Activated CD8-positive, alpha-beta memory T cell treated with anti-CD3 and anti-CD28 coated beads, Interleukin-2, amount 50 U/mL, for 48 hours (primary cell): ENCODE measurements at regions not wholly inside any gene's neighbourhood (a gene's known extent, or its start where the extent isn't known, plus 50 kb on each side); places are given as distances from the start of the nearest gene placed in this dataset.
"Not testable (repeated sequence)": the region's sequence is repeated elsewhere in the genome, so short reads cannot be mapped to it uniquely, and the experiment has no call there.

Source experiments
- DNase-seq: peaks from one replicate; pipeline ENCODE4 v3.0.0-alpha.2; 2020

DNA sequence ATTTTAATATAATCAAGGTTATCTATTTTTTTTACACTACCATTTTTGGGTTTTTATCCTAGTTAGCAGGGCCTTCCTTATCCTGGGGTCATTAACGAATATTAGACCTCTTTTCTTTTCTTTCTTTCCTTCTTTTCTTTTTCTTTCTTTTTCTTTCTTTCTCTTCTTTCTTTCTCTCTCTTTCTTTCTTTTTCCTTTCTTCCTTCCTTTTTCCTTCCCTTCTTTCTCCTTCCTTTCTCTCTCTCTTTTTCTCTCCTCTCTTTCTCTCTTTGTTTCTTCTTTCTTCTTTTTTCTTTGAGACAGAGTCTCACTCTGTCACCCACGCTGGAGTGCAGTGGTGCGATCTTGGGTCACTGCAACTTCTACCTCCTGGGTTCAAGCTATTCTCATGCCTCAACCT, 120.4 kb upstream of the PDE7B start:
- no peak for DNase-seq

DNA sequence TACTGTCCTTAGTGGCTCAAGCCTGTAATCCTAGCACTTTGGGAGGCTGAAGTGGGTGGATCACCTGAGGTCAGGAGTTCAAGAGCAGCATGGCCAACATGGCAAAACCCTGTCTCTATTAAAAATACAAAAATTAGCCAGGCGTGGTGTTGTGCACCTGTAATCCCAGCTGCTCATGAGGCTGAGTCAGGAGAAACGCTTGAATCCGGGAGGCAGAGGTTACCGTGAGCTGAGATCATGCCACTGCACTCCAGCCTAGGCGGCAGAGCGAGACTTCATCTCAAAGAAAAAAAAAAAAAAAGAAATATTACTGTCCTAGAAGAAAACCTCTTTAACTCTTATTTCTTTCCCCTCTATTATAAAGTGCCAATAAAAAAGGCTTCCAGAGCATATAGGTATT, 115.2 kb upstream of the PDE7B start:
- DNase-seq = not testable (repeated sequence)

- DNase-seq = no peak
These were observed 112.9 kb upstream of the PDE7B start for GRCh38 chr6:135738636-135739035.

DNA sequence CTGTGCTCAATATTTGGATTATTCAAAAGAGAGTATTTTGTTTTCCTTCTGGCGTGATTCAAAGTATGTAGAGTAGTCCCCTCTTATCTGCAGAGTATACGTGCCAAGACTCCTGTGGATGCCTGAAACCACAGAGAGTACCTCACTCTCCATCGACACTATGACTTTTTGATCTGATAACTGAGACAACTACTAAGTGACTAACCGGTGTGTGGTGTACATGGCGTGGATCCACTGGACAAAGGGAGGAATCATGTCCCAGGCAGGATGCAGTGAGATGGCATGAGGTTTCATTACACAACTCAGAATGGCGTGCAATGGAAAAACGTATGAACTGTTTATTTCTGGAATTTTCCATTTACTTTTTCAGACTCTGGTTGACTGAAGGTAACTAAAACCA, 112.2 kb upstream of the PDE7B start:
- no peak for DNase-seq

DNA sequence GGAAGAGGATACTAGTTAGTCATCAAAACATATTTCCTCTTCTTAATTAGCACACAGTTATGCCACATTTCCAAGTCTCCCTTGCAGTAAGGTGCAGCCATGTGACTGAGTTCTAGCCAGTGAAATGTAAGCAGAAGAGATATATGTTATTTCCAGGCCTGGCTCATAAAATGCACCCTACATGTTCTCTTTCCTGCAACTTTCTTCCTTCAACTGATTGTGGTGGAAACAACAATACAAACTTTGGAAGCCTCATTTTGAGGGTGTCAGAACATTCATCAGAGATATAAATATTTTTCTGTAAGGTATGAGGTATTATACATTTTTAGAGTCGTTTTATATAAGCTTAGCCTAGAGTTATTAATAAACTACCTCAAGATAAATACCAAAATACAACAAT, 110.9 kb upstream of the PDE7B start:
- DNase-seq = no peak

GRCh38 chr6:135743476-135743875, 108.0 kb upstream of the PDE7B start:
- DNase-seq = no peak

GRCh38 chr6:135748189-135748588, 103.3 kb upstream of the PDE7B start:
- DNase-seq = no peak

GRCh38 chr6:135750081-135750480, 101.4 kb upstream of the PDE7B start:
- no peak for DNase-seq

- no peak for DNase-seq
These were observed 98.3 kb upstream of the PDE7B start for GRCh38 chr6:135753196-135753595.

DNA sequence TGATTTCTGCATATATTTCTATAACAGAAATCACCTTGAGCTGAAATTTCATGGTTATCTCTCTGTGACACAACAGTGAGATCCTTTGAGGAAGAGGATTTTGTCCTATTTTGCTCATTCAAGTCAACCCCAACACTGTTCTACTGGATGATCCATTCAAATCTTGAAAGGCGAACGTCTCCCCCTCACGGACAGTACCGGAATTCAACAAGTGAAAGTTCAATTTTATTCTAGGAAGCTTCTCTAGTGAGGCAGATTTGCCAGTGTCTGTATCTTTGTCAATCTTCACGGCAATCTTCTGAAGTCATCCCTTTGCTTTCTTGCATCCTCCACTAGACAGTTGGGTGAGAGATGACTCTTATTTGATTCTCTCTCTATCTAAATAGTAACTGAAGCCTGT, 91.7 kb upstream of the PDE7B start:
- no peak for DNase-seq

- DNase-seq = no peak
These were observed 77.5 kb upstream of the PDE7B start for GRCh38 chr6:135774006-135774405.

DNA sequence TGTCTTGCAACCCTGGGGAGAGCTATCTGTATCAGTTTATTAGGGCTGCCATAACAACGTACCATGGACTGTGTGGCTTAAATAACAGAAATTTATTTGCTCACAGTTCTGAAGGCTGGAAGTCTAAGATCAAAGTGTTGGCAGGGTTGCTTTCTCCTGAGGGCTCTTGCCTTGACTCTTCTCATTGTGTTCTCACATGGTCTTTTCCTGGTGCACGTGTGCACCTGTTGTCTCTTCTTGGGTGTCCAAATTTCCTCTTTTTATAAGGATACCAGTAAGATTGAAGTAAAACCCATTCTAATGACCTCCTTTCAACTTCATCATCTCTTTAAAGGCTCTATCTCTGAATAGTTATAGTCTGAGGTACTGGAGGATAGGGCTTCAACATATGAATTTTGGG, 72.3 kb upstream of the PDE7B start:
- DNase-seq = no peak

DNA sequence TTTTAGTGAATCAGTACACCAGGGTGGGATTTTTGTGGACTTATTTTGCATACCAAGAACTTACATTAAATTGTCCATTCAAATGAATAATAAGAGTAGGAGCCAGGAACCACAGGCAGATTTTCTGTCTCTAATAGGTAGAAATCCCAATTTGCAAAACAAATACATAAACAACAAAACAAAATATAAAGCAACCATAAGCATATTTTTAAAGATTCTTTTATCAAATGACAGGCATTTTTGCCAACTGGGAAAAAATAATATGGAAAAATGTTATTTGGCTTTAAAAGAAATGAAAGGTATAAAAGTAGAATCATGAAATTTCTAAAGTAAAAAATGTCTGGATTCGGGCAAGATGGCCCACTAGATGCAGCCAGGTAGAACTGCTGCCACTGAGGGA, 71.2 kb upstream of the PDE7B start:
- DNase-seq = no peak

DNA sequence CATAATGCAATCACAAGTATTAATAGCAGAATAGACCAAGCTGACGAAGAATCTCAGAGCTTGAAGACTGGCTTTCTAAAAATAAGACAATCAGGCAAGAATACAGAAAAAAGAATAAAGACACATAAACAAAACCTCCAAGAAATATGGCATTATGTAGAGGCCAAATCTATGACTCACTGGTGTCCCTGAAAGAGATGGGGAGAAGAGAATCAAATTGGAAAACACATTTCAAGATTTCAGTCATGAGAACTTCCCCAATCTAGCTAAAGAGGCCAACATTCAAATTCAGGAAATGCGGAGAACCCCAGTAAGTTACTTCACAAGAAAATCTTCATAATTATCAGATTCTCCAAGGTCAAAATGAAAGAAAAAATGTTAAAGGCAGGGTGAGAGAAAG, 69.0 kb upstream of the PDE7B start:
- DNase-seq = no peak

DNA sequence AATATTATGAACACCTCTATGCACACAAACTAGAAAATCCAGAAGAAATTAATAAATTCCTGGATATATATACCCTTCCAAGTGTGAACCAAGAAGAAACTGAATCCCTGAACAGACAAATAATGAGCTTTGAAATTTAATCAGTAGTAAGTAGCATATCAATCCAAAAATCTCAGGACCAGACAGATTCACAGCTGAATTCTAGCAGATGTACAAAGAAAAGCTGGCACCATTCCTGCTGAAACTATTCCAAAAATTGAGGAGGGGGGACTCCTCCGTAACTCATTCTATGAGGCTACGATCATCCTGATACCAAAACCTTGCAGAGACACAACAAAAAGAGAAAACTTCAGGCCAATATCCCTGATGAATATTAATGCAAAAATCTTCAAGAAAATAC, 67.0 kb upstream of the PDE7B start:
- DNase-seq = no peak

DNA sequence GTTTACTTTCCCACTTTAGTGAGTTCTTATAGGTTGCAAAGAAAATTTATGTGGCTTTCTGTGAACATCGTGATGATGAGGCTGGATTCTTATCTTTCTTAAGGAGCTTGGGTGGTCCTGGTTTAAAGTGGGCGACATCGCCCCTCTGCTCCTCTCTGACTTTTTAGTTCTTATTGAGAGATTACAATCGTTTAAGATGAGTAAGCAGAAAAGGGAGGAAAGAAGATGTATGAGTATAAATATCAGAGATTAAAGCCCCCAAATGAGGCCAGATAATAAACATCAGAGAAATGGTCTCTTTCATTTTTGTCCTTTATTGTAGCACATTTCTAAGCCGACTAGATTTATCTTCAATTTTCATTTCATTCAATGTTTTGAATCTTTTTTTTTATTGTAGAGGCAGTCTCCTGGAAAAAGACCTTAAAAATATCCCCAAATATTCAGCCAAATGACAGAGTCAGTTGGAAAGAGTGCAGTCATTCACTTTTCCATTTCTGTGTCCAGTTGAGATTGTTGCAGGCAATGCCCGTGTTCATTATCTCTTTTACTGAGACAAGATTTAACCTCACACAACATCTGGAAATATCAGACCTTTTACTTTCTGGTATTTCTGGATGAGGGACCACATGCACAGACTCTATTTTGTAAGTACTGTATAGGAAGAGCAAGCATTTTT, 62.0 kb upstream of the PDE7B start:
- no peak for DNase-seq

- no peak for DNase-seq
These were observed 60.1 kb upstream of the PDE7B start for GRCh38 chr6:135791441-135791840.

- no peak for DNase-seq
These were observed 54.7 kb upstream of the PDE7B start for GRCh38 chr6:135796643-135797305.

- DNase-seq = no peak
These were observed 54.1 kb upstream of the PDE7B start for GRCh38 chr6:135797361-135797760.

DNA sequence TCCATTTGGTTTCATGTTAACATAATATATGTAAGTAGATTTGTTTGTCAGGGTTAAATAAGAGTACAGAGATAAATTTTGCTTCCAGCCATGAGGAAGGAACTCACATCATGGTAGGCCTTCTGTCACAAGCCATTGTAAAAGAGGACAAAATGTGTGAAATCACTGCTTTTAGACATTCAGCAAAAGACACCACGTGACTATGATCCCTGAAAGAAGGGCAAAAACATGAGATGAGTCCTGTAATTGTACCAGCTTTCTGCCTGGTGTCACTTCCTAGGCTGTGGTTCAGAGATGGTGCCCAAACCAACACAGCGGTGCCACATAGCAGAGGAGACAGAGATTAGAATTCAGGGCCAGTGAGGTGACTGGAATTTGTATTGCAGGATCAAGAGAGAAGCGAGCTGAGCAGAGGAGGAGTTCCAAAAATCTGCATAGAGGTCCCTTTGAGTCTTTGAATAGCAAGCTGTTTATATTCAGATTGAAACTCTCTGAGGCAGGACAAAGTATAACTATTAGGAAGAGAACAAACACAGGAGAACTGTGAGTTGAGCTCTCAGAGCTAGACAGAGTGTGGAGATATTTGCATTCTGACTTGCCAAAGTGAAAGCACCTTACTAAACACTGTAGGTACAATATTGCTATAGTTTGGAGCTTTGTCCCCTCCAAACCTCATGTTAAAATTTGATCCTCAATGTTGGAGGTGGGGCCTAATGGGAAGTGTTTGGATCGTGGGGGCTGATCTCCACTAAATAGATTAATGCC, 52.6 kb upstream of the PDE7B start:
- DNase-seq = no peak
